GM10266 (cell line): ENCODE measurements at regions not wholly inside any gene's neighbourhood (a gene's known extent, or its start where the extent isn't known, plus 50 kb on each side); places are given as distances from the start of the nearest gene placed in this dataset.
"Not testable (repeated sequence)": the region's sequence is repeated elsewhere in the genome, so short reads cannot be mapped to it uniquely, and the experiment has no call there.

Experiments used
- DNase-seq: peaks from one replicate; pipeline ENCODE4 v3.0.0; 2012; ENCODE audit errors: extremely low spot score
- CTCF ChIP-seq: IDR thresholded peaks from 2 replicates; pipeline ENCODE4 v1.5.1; 2012; ENCODE audit warnings: mild to moderate bottlenecking, low read depth; ENCODE audit not compliant: control insufficient read depth, insufficient read depth; ENCODE audit errors: missing control alignments

- DNase-seq, result no peak
- no peak for TF ChIP-seq CTCF
Observed at GRCh38 chr13:80881034-80881433, 540.1 kb upstream of the SPRY2 start.

DNA sequence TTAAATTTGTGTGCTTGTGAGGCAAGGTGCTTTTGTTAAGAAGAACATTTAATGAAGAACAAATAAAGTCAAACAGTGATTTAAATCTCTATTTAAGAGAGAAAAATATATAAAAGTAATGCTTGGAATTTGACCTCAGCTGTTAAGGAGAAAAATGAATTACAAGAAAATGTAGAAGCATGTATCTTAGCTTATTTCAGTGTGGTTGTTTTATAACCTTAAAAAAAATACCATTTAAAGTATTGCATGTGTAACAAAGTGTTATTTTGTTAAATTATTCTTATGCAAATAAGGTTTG is 537.0 kb upstream of the SPRY2 start:
- DNase-seq, result no peak

DNA sequence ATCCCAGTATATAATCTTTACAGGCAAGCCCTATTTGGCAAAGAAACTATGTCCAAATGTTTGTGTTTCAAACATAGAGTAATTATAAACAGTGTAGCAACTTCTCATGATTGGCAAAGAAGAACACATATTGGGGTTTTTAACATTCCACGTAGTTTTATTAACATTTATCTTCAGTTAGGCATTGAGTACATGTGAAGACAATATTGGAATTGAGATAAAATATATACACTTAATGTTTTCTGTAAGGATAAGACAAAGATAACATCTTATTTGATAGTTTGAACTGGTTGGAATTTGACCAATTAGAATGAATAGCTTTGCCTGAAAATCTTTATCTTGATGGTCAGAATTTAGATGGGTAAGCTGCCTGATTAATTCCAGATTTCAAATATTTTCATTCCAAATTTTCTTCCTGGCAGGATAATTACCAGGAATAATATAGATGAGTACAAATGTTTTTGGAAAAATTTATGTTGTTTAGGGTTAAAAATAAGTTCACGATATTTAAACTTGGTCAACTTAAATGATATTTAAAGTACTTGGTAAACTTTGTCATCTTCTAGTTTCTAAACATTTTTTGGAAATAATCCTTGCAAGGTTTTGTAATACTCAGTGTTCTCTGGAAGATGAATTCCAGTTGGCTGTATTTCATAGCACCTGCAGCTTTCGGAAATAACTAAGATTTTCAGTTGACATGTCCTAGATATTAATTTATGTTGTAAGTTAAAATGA is 536.5 kb upstream of the SPRY2 start:
- DNase-seq, result no peak
- TF ChIP-seq CTCF, result no peak

More for the DNA sequence above, 537.0 kb upstream of the SPRY2 start:
- no peak for TF ChIP-seq CTCF

DNA sequence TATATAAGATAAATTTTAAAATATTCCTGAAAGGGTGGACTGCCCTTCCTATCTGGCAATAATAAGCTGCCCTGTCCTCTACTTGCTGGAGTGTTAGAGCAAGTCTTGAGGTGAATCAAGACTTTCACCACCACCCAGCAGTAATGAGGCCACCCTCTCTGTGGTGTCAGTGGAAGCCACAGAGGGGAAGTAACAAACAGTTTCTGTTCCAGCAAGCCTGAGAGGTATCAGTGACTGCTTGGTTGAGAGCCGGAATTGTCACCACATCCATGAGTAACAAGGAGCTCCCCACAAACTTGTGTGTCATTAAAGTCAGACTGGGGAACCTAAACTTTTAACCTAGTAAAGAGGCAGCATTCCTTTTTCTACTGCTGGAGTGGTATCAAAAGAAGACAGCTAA is 532.7 kb upstream of the SPRY2 start:
- DNase-seq, result peak; percentile 15
- TF ChIP-seq CTCF, result no peak

- not testable (repeated sequence) for DNase-seq
Observed at GRCh38 chr13:80871971-80872370, 531.0 kb upstream of the SPRY2 start.

GRCh38 chr13:80871481-80871880 is 530.6 kb upstream of the SPRY2 start:
- no peak for TF ChIP-seq CTCF

GRCh38 chr13:80870186-80870585 is 529.3 kb upstream of the SPRY2 start:
- no peak for DNase-seq
- TF ChIP-seq CTCF, result no peak

More at GRCh38 chr13:80871481-80871880, 530.6 kb upstream of the SPRY2 start:
- DNase-seq, result no peak

GRCh38 chr13:80866921-80867320 is 526.0 kb upstream of the SPRY2 start:
- DNase-seq, result no peak
- TF ChIP-seq CTCF, result no peak
